ENCODE measurements at regions not wholly inside any gene's neighbourhood (a gene's known extent, or its start where the extent isn't known, plus 50 kb on each side); places are given as distances from the start of the nearest gene placed in this dataset.

DNA sequence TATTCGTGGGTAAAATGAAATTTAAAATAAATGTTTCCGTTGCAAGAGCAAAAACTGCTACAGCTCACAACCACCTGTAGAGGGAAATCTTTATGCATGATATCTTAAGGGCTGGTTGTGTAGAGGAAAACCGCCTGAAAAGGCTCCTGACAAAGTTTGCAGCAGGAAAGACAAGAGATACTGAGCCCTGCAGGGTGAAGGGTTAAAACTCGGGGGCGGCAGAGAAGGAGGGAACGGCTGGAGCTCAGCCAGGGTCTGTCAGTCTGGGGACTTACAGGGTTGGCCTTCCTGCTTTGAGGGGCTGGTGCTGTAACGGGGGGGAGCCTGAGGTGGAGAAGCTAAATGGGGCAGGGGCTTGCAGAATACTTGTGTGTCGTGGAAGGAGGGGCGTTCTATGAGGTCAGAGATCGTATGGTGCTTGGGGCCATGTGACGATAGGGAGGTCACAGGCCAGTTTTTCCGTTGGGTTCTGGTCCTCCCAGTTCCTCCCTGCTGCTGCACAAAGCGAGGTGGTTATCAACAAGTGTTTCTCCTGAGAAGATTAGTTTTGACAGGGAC lies 122.9 kb upstream of the HSD17B12 start:
- TF ChIP-seq, protein P1, sequence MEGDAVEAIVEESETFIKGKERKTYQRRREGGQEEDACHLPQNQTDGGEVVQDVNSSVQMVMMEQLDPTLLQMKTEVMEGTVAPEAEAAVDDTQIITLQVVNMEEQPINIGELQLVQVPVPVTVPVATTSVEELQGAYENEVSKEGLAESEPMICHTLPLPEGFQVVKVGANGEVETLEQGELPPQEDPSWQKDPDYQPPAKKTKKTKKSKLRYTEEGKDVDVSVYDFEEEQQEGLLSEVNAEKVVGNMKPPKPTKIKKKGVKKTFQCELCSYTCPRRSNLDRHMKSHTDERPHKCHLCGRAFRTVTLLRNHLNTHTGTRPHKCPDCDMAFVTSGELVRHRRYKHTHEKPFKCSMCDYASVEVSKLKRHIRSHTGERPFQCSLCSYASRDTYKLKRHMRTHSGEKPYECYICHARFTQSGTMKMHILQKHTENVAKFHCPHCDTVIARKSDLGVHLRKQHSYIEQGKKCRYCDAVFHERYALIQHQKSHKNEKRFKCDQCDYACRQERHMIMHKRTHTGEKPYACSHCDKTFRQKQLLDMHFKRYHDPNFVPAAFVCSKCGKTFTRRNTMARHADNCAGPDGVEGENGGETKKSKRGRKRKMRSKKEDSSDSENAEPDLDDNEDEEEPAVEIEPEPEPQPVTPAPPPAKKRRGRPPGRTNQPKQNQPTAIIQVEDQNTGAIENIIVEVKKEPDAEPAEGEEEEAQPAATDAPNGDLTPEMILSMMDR (IDR thresholded peaks at IDR 0.05), result no peak
- no peak for TF ChIP-seq EZH2 (IDR thresholded peaks at IDR 0.05; ENCODE audit: borderline replicate concordance, insufficient read depth, low read depth, low read length, poor library complexity, severe bottlenecking)

Measured in B cell (primary cell).